GM12891 (cell line): ENCODE measurements at regions not wholly inside any gene's neighbourhood (a gene's known extent, or its start where the extent isn't known, plus 50 kb on each side); places are given as distances from the start of the nearest gene placed in this dataset.

Source experiments
- PAX5 ChIP-seq: IDR thresholded peaks from 2 replicates; pipeline ENCODE4 v1.6.1; 2011; ENCODE audit warnings: low read length, moderate library complexity, mild to moderate bottlenecking; ENCODE audit not compliant: insufficient read depth, severe bottlenecking
- POLR2A ChIP-seq: IDR thresholded peaks from 2 replicates; pipeline ENCODE4 v1.6.1; 2011; ENCODE audit warnings: low read depth, low read length, control low read depth
- POLR2AphosphoS5 ChIP-seq: IDR thresholded peaks from 2 replicates; pipeline ENCODE4 v1.6.1; 2011; ENCODE audit warnings: low read depth, low read length, control low read depth
- SPI1 ChIP-seq: IDR thresholded peaks from 2 replicates; pipeline ENCODE4 v1.6.1; 2011; ENCODE audit warnings: low read depth, low read length, control low read depth
- TAF1 ChIP-seq: IDR thresholded peaks from 2 replicates; pipeline ENCODE4 v1.6.1; 2011; ENCODE audit warnings: low read depth, low read length, control low read depth

DNA sequence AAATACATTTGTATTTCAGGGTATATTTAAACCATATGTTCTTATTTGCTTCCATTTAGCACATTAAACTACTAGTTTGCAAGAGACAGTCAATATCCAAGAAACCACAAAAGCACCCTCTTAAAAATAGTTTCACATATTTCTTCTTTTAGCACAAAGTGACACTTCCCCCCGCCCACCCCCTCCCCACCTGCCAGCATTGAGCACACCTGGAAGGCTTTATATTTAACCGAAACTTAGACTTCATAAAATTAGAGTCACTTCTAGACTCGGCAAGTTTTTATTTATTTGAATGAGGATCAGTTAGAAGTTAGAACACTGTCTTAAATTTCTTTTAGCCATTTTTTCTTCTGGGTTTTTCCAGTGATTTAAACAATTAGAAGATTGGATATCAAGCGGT is 355.9 kb upstream of the FIGN start:
- TF ChIP-seq POLR2A: no peak
- no peak for TF ChIP-seq POLR2AphosphoS5
- TF ChIP-seq TAF1: no peak
- no peak for TF ChIP-seq PAX5
- TF ChIP-seq SPI1: no peak
